Osteocyte (in vitro differentiated cells): ENCODE measurements at regions not wholly inside any gene's neighbourhood (a gene's known extent, or its start where the extent isn't known, plus 50 kb on each side); places are given as distances from the start of the nearest gene placed in this dataset.
"Not testable (repeated sequence)": the region's sequence is repeated elsewhere in the genome, so short reads cannot be mapped to it uniquely, and the experiment has no call there.

Experiments
- DNase-seq: peaks from one replicate; pipeline ENCODE4 v3.0.0; 2021; ENCODE audit warnings: mixed read lengths; ENCODE audit not compliant: unreplicated experiment; ENCODE audit errors: extremely low spot score
- H3K27ac Mint-ChIP-seq: one replicate; pipeline ENCODE4 v1.8.0; 2021; ENCODE audit warnings: mild to moderate bottlenecking, mixed read lengths; ENCODE audit not compliant: unreplicated experiment
- H3K27me3 Mint-ChIP-seq: one replicate; pipeline ENCODE4 v1.8.0; 2021; ENCODE audit warnings: mixed read lengths; ENCODE audit not compliant: unreplicated experiment
- H3K36me3 Mint-ChIP-seq: one replicate; pipeline ENCODE4 v1.8.0; 2021; ENCODE audit warnings: mixed read lengths; ENCODE audit not compliant: unreplicated experiment
- H3K4me1 Mint-ChIP-seq: one replicate; pipeline ENCODE4 v1.8.0; 2021; ENCODE audit warnings: mixed read lengths; ENCODE audit not compliant: unreplicated experiment
- H3K4me3 Mint-ChIP-seq: one replicate; pipeline ENCODE4 v1.8.0; 2021; ENCODE audit warnings: mild to moderate bottlenecking, moderate library complexity, mixed read lengths; ENCODE audit not compliant: unreplicated experiment
- H3K9me3 Mint-ChIP-seq: one replicate; pipeline ENCODE4 v1.8.0; 2021; ENCODE audit warnings: mixed read lengths; ENCODE audit not compliant: unreplicated experiment
- CTCF ChIP-seq: fragments of 200-600 bp; sonication (generic); IDR thresholded peaks from 2 replicates; pipeline ENCODE4 v1.5.0; 2021; ENCODE audit warnings: antibody characterized with exemption, mild to moderate bottlenecking, moderate library complexity

DNA sequence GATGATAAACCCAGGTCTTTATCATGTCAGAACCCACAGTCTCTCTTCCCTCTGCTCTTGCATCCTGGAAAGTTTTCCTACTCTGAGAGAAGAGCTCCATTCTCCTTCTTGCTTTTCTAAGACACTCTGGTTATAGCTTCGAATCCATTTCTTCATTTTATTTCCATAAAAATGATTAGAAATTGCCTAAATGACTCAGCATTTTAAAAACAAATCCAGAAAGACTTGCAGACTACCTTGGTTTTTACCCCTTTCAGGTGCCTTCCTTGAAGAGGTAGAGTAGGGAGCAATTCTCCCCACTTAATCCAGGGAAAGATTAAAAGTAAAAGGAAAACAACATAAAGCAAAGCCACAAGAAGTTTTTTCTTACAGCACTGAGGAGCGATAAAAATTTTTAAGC is 1256.0 kb downstream of the ROBO1 start:
- Mint-ChIP-seq H3K36me3 (no peaks in the 10 kb centered on the region), H3K27ac (no peak overlapping the region), H3K4me1 (peaks cover 7% of the 10 kb centered on the region), H3K27me3 (no peaks in the 10 kb centered on the region), H3K4me3 (no peak overlapping the region), H3K9me3 (no peaks in the 10 kb centered on the region)
- DNase-seq, result no peak
- TF ChIP-seq CTCF, result no peak

DNA sequence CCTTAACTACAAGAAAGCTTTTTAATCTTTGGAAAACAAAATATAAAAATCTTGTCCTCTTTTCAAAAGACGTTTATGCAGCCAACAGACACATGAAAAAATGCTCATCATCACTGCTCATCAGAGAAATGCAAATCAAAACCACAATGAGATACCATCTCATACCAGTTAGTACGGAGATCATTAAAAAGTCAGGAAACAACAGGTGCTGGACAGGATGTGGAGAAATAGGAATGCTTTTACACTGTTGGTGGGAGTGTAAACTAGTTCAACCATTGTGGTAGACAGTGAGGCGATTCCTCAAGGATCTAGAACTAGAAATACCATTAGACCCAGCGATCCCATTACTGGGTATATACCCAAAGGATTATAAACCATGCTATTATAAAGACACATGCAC is 1255.0 kb downstream of the ROBO1 start:
- DNase-seq, H3K4me1 Mint-ChIP-seq, H3K27ac Mint-ChIP-seq, H3K27me3 Mint-ChIP-seq, H3K9me3 Mint-ChIP-seq, H3K4me3 Mint-ChIP-seq, H3K36me3 Mint-ChIP-seq: not testable (repeated sequence)

DNA sequence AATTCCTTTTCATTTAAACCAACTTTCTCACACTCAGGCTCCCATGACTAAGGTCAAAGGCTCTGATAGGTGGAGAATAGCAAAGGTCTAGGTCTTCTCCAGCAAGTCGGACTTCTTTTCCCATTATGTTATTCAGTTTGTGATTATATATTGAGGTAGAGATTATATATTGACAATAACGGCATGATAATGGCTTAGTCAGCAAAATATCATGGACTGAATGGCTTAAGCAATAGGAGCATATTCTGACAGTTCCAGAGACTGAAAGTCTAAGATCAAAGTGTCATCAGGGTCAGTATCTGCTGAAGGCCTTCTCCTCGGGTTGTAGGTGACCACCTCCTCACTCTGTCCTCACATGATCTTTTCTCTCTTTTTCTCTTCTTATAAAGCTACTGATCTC is 1251.4 kb downstream of the ROBO1 start:
- no peak for TF ChIP-seq CTCF
- H3K27ac Mint-ChIP-seq, result no peak overlapping the region
- no peaks in the 10 kb centered on the region for H3K27me3 Mint-ChIP-seq
- H3K4me3 Mint-ChIP-seq, result no peak overlapping the region
- no peaks in the 10 kb centered on the region for H3K9me3 Mint-ChIP-seq
- H3K4me1 Mint-ChIP-seq, result no peaks in the 10 kb centered on the region
- H3K36me3 Mint-ChIP-seq, result no peaks in the 10 kb centered on the region
- DNase-seq, result no peak

DNA sequence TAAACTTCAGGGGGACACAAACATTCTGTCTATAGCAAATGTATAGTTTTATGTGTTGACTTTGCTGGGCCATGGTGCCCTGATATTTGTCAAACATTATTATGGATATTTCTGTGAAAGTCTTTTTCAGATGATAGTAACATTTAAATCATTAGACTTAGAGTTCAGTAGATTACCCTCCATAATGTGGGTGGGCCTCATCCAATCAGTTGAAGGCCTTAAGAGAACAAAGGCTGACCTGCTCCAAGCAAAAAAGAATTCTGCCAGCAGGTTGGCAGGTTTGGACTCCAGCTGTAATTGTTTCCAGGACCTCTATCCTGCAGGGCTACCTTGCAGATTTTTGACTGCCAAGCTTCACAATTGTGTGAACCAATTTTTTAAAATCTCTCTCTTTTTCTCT is 1250.9 kb downstream of the ROBO1 start:
- H3K27ac Mint-ChIP-seq, result no peak overlapping the region
- H3K4me3 Mint-ChIP-seq, result no peak overlapping the region
- no peaks in the 10 kb centered on the region for H3K4me1 Mint-ChIP-seq
- H3K27me3 Mint-ChIP-seq, result no peaks in the 10 kb centered on the region
- H3K9me3 Mint-ChIP-seq, result no peaks in the 10 kb centered on the region
- TF ChIP-seq CTCF, result no peak
- no peaks in the 10 kb centered on the region for H3K36me3 Mint-ChIP-seq
- DNase-seq, result no peak

- DNase-seq, result no peak
- no peak for TF ChIP-seq CTCF
- Mint-ChIP-seq H3K36me3 (no peaks in the 10 kb centered on the region), H3K4me3 (no peak overlapping the region), H3K9me3 (no peaks in the 10 kb centered on the region), H3K4me1 (no peaks in the 10 kb centered on the region), H3K27me3 (no peaks in the 10 kb centered on the region), H3K27ac (no peak overlapping the region)
Observed at GRCh38 chr3:78517965-78518364, 1249.8 kb downstream of the ROBO1 start.

GRCh38 chr3:78519281-78519680 is 1248.5 kb downstream of the ROBO1 start:
- no peak for DNase-seq
- H3K27ac Mint-ChIP-seq, result no peak overlapping the region
- no peak for TF ChIP-seq CTCF
- H3K9me3 Mint-ChIP-seq, result no peaks in the 10 kb centered on the region
- H3K36me3 Mint-ChIP-seq, result no peaks in the 10 kb centered on the region
- no peaks in the 10 kb centered on the region for H3K27me3 Mint-ChIP-seq
- no peaks in the 10 kb centered on the region for H3K4me1 Mint-ChIP-seq
- no peak overlapping the region for H3K4me3 Mint-ChIP-seq
